Heart right ventricle (tissue), 16 donors: ENCODE measurements at regions not wholly inside any gene's neighbourhood (a gene's known extent, or its start where the extent isn't known, plus 50 kb on each side); places are given as distances from the start of the nearest gene placed in this dataset.

Source experiments
- ATAC-seq, 8 donors: fragments of 200-7000 bp; cut with Tn5 transposase; one replicate each; pipeline ENCODE4 v1.9.1; 2020; ENCODE audit warnings: mild to moderate bottlenecking in 8 of 8, moderate library complexity in 8 of 8, moderate number of reproducible peaks in 1 of 8
- DNase-seq, 2 donors: peaks; one replicate each; pipeline ENCODE4 v3.0.0-alpha.2; 2020
- H3K27ac ChIP-seq, 10 donors: fragments of 200-600 bp; sonication (generic) in 2 of 10; one replicate each; pipeline versions ENCODE4 v1.5.0 to v1.8.0; 2020 to 2022; ENCODE audit warnings: mild to moderate bottlenecking in 3 of 10
- H3K27me3 ChIP-seq, 7 donors: fragments of 200-600 bp; one replicate each; pipeline ENCODE4 v1.8.0; 2021 to 2022; ENCODE audit warnings: mild to moderate bottlenecking in 2 of 7
- H3K36me3 ChIP-seq, 9 donors: fragments of 200-600 bp; sonication (generic) in 1 of 9; one replicate each; pipeline versions ENCODE4 v1.5.0 to v1.8.0; 2020 to 2022; ENCODE audit warnings: mild to moderate bottlenecking in 2 of 9
- H3K4me1 ChIP-seq, 9 donors: fragments of 200-600 bp; sonication (generic) in 1 of 9; one replicate each; pipeline versions ENCODE4 v1.5.0 to v1.8.0; 2020 to 2022; ENCODE audit warnings: mild to moderate bottlenecking in 4 of 9
- H3K4me3 ChIP-seq, 10 donors: fragments of 200-600 bp; sonication (generic) in 2 of 10; one replicate each; pipeline versions ENCODE4 v1.5.0 to v1.8.0; 2020 to 2022; ENCODE audit warnings: mild to moderate bottlenecking in 7 of 10, moderate library complexity in 2 of 10
- H3K9me3 ChIP-seq, 11 donors: fragments of 200-600 bp in 10 of 11; sonication (generic) in 2 of 11; one replicate each; pipeline versions ENCODE4 v1.5.0 to v1.8.0; 2013 to 2022; ENCODE audit warnings: mild to moderate bottlenecking in 2 of 11, control low read depth in 1 of 11, moderate library complexity in 1 of 11
- WGBS, 2 donors: extraction: QIAGEN DNeasy Blood & Tissue Kit; methylation state at CpG; one replicate each; pipeline ENCODE4 v1.1.7; 2013; ENCODE audit warnings: inconsistent platforms in 1 of 2; 5-methylcytosine and 5-hydroxymethylcytosine counted together
- intact Hi-C, 10 donors: fragments of 100-400 bp; cut with DNase I; formaldehyde crosslinking; loops; one replicate each; pipeline versions ENCODE4 v1.11.1 to v1.14.2; 2022
- TF ChIP-seq, protein P1 (sequence below), 9 donors: fragments of 200-600 bp; sonication (generic) in 2 of 9; IDR thresholded peaks; one replicate each; pipeline versions ENCODE4 v1.5.0 to v1.8.0; 2021 to 2022; ENCODE audit warnings: antibody characterized with exemption in 9 of 9, mild to moderate bottlenecking in 5 of 9, moderate library complexity in 1 of 9
- donor health status: Arrhythmogenic right ventricular cardiomyopathy.
- donor health status: ischemic (EF 13 %, LVEDD 7.1; RV severe dilation, severe dysfunction).
- donor health status: healthy with polysubstance abuse.
- donor health status: DM: no; HTN: yes; CAD: no.
- donor health status: DM: no; HTN: no; CAD: no.
- donor health status: ischemic (EF 25% LVEDD 6.9; RV normal size, moderate dysfunction).
- donor health status: ischemic (EF 25% LVEDD 5.7; RV mildly dilated, moderate dysfunction).
- donor health status: healthy.
- donor health status: DM: yes; HTN: yes; CAD: no.
- donor health status: Ischemic cardiomyopathy.
- donor health status: ischemic (EF 35%, LVEDD 5.7; RV mildly dilated, moderate dysfunction).
- donor health status: nonischemic (EF 11% LVEDD 7.7; RV severe dilation, severe dysfunction).
- donor health status: DM: yes; HTN: yes; CAD: no.
- donor health status: PGD.
- donor health status: ischemic (EF 29% LVEDD 5.4; RV normal size, mild dysfunction).
- donor health status: nonischemic (EF 23%, LVEDD 6.1; RV moderate dilation, normal function).

DNA sequence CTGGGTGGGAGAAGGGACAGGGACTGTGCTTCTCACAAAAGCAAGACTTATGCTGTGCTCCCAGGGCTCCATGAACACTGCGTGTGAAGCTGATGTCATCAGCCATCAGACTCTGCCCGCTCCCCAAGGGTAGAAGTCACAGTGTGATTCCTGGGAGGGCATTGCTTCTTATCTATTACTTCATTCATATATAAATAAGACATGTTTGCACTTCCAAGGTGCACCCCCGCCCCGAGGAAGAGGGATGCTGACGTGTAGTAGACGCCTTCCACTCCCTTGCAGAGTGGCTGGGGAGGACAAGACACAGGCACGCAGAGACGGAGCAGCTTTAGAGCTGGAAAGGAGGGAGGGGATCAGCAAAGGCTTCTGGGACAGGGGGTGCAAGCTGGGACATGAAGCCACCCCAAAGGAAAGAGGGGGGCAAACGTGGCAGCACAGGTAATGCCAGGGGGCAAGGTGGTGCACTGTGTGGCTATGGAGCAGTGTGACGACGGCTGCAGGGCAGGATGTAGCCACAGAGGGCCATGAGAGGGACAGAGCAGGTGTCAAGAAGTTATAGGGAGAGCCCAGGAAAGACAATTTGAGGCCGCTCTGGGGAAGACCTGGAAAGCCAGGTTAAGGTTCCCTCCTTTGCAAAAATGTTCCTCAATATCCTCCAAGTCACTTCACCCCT lies 558.5 kb downstream of the MN1 start:
- ATAC-seq (no peak), DNase-seq (no peak)
- TF ChIP-seq, protein P1, sequence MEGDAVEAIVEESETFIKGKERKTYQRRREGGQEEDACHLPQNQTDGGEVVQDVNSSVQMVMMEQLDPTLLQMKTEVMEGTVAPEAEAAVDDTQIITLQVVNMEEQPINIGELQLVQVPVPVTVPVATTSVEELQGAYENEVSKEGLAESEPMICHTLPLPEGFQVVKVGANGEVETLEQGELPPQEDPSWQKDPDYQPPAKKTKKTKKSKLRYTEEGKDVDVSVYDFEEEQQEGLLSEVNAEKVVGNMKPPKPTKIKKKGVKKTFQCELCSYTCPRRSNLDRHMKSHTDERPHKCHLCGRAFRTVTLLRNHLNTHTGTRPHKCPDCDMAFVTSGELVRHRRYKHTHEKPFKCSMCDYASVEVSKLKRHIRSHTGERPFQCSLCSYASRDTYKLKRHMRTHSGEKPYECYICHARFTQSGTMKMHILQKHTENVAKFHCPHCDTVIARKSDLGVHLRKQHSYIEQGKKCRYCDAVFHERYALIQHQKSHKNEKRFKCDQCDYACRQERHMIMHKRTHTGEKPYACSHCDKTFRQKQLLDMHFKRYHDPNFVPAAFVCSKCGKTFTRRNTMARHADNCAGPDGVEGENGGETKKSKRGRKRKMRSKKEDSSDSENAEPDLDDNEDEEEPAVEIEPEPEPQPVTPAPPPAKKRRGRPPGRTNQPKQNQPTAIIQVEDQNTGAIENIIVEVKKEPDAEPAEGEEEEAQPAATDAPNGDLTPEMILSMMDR (IDR thresholded peaks at IDR 0.05) = no peak
- Histone ChIP-seq H3K4me3 (no peak overlapping the region), H3K27ac (no peak overlapping the region), H3K4me1 (peaks cover 0 to 43% (median 23%) of the 10 kb centered on the region in 9 donors), H3K27me3 (peaks cover 0 to 23% (median 9%) of the 10 kb centered on the region in 7 donors), H3K36me3 (no peaks in the 10 kb centered on the region), H3K9me3 (peaks cover 0 to 5% (median 0%) of the 10 kb centered on the region in 11 donors)
- WGBS, 2 donors = 64 to 73% methylated on average over 12 of the region's 12 CpGs
- intact Hi-C loops = loop anchor here in 1 of 10 donors (10.0 kb wide), 1 partner anchor 272 kb away; no protein-coding TSS in a partner anchor

DNA sequence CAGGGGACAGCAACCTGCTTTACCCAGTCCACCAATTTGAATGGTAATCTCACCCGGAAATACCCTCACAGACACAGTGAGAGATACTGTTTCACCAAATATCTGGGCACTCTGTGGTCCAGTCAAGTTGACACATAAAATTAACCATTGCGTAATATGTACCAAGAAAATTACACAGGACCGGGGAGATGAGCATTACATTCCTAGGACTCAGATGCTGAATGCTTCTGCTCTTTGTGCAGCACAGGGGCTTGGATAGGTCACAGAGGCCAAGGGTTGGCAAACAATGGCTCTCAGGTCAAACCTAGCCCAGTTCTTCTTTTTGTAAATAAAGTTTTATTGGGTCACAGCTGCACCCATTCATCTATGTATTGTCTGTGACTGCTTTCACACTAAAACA lies 557.2 kb downstream of the MN1 start:
- intact Hi-C loops = loop anchor here in 1 of 10 donors (10.0 kb wide), 1 partner anchor 270 kb away; no protein-coding TSS in a partner anchor
- Histone ChIP-seq H3K36me3 (no peaks in the 10 kb centered on the region), H3K4me1 (peaks cover 0 to 42% (median 22%) of the 10 kb centered on the region in 9 donors), H3K27ac (no peak overlapping the region), H3K9me3 (peaks cover 0 to 5% (median 0%) of the 10 kb centered on the region in 11 donors), H3K4me3 (no peak overlapping the region), H3K27me3 (peaks cover 0 to 16% (median 9%) of the 10 kb centered on the region in 7 donors)
- TF ChIP-seq, protein P1 (IDR thresholded peaks at IDR 0.05) = no peak
- DNase-seq = no peak
- 94 to 98% methylated on average over 3 of the region's 3 CpGs for WGBS, 2 donors
- ATAC-seq = no peak

DNA sequence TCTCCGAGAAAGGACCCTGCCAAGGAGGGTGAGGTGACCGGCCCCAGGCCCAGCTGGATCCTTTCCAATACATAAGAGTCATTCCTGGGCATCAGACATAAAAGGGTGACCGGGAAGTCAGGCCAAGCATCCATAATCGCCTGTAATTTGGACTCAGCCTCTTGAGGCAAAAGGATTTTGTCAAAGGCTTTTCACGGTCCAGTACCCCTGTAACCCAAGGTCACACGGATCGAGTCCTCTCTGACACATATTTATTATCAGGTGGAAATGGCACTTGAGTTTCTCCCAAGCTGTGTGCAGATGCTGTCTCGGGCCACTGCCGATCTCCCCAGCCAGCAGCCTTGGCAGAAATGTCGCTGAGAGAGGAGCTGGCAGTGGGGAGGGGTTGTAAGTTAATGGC lies 556.5 kb downstream of the MN1 start:
- no peak overlapping the region for H3K27ac ChIP-seq
- TF ChIP-seq, protein P1 (IDR thresholded peaks at IDR 0.05) = no peak
- ATAC-seq (no peak), DNase-seq (no peak)
- WGBS, 2 donors = 64 to 66% methylated on average over 10 of the region's 10 CpGs
- no peak overlapping the region for H3K4me3 ChIP-seq
- no peaks in the 10 kb centered on the region for H3K36me3 ChIP-seq
- intact Hi-C loops = loop anchor here in 1 of 10 donors (10.0 kb wide), 1 partner anchor 270 kb away; no protein-coding TSS in a partner anchor
- H3K4me1 ChIP-seq = peaks cover 0 to 35% (median 17%) of the 10 kb centered on the region in 9 donors
- H3K9me3 ChIP-seq = peaks cover 0 to 5% (median 0%) of the 10 kb centered on the region in 11 donors
- H3K27me3 ChIP-seq = peaks cover 0 to 16% (median 9%) of the 10 kb centered on the region in 7 donors

DNA sequence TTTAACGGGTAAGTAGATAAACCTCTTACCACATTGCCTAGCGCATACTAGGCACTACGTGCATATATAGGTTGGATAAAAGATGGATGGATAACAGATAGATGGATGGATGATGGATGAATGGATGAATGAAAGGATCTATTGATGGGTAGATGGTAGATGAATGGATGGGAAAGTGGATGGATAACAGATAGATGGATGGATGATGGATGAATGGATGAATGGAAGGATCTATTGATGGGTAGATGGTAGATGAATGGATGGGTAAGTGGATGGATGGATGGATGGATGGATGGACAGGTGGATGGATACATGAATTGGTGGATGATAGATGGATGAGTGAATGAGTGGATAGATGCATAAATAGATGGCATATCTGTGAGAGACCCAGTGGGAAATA lies 555.0 kb downstream of the MN1 start:
- H3K27me3 ChIP-seq = peaks cover 0 to 21% (median 9%) of the 10 kb centered on the region in 7 donors
- no peak overlapping the region for H3K4me3 ChIP-seq
- 91 to 96% methylated on average over 3 of the region's 3 CpGs for WGBS, 2 donors
- peak overlapping the region in 6 of 10 donors; percentile 41 to 81 (median 75) for H3K27ac ChIP-seq
- peaks cover 0 to 28% (median 16%) of the 10 kb centered on the region in 9 donors for H3K4me1 ChIP-seq
- H3K9me3 ChIP-seq = peaks cover 0 to 5% (median 0%) of the 10 kb centered on the region in 11 donors
- intact Hi-C loops = loop anchor here in 1 of 10 donors (10.0 kb wide), 1 partner anchor 268 kb away; no protein-coding TSS in a partner anchor
- TF ChIP-seq, protein P1 (IDR thresholded peaks at IDR 0.05) = no peak
- ATAC-seq (no peak), DNase-seq (no peak)
- no peaks in the 10 kb centered on the region for H3K36me3 ChIP-seq
